ENCODE measurements at regions not wholly inside any gene's neighbourhood (a gene's known extent, or its start where the extent isn't known, plus 50 kb on each side); places are given as distances from the start of the nearest gene placed in this dataset.

GRCh38 chr1:30285501-30285932 is 437.9 kb downstream of the MATN1 start:
- TF ChIP-seq CTCF (IDR thresholded peaks at IDR 0.05; ENCODE audit: low read depth, low read length) = no peak
- no peak overlapping the region for H3K4me3 ChIP-seq (ENCODE audit: low read depth, low read length)

- no peak for TF ChIP-seq CTCF (IDR thresholded peaks at IDR 0.05; ENCODE audit: low read depth, low read length)
- no peak overlapping the region for H3K4me3 ChIP-seq (ENCODE audit: low read depth, low read length)
Measured at GRCh38 chr1:30284728-30285475, 438.5 kb downstream of the MATN1 start.

GRCh38 chr1:30284226-30284625 is 439.2 kb downstream of the MATN1 start:
- no peak for TF ChIP-seq CTCF (IDR thresholded peaks at IDR 0.05; ENCODE audit: low read depth, low read length)
- no peak overlapping the region for H3K4me3 ChIP-seq (ENCODE audit: low read depth, low read length)

GRCh38 chr1:30283199-30283962 is 440.0 kb downstream of the MATN1 start:
- no peak overlapping the region for H3K4me3 ChIP-seq (ENCODE audit: low read depth, low read length)
- no peak for TF ChIP-seq CTCF (IDR thresholded peaks at IDR 0.05; ENCODE audit: low read depth, low read length)

GRCh38 chr1:30280572-30280971 is 442.8 kb downstream of the MATN1 start:
- no peak overlapping the region for H3K4me3 ChIP-seq (ENCODE audit: low read depth, low read length)
- TF ChIP-seq CTCF (IDR thresholded peaks at IDR 0.05; ENCODE audit: low read depth, low read length) = no peak

- no peak overlapping the region for H3K4me3 ChIP-seq (ENCODE audit: low read depth, low read length)
- no peak for TF ChIP-seq CTCF (IDR thresholded peaks at IDR 0.05; ENCODE audit: low read depth, low read length)
Measured at GRCh38 chr1:30277911-30278310, 445.5 kb downstream of the MATN1 start.

- H3K4me3 ChIP-seq (ENCODE audit: low read depth, low read length) = no peak overlapping the region
- TF ChIP-seq CTCF (IDR thresholded peaks at IDR 0.05; ENCODE audit: low read depth, low read length) = no peak
Measured at GRCh38 chr1:30277415-30277814, 446.0 kb downstream of the MATN1 start.

Measured in WI38 (cell line).